ENCODE measurements at regions not wholly inside any gene's neighbourhood (a gene's known extent, or its start where the extent isn't known, plus 50 kb on each side); places are given as distances from the start of the nearest gene placed in this dataset.
"Not testable (repeated sequence)": the region's sequence is repeated elsewhere in the genome, so short reads cannot be mapped to it uniquely, and the experiment has no call there.

DNA sequence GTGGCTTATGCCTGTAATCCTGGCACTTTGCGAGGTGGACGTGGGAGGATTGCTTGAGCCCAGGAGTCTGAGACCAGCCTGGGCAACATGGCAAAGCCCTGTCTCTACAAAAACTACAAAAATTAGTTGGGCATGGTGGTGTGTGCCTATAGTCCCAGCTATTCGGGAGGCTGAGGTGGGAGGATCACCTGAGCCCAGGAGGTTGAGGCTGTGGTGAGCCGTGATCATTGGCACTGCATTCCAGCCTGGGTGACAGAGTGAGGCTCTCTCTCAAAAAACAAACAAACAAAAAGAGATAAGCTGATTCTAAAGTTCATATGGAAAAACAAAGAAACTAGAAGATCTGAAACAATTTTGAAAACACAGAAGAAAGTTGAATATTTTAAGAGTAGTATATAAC lies 136.9 kb downstream of the GPR85 start:
- TF ChIP-seq YY1 (IDR thresholded peaks at IDR 0.05; ENCODE audit: low read depth); TCF12 (IDR thresholded peaks at IDR 0.05); ELF1 (IDR thresholded peaks at IDR 0.05): not testable (repeated sequence)
- TF ChIP-seq, protein P1, sequence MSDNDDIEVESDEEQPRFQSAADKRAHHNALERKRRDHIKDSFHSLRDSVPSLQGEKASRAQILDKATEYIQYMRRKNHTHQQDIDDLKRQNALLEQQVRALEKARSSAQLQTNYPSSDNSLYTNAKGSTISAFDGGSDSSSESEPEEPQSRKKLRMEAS (IDR thresholded peaks at IDR 0.05; ENCODE audit: low read depth) = not testable (repeated sequence)

All from SK-N-SH (cell line).